Right lobe of liver (tissue), 4 donors: ENCODE measurements at regions not wholly inside any gene's neighbourhood (a gene's known extent, or its start where the extent isn't known, plus 50 kb on each side); places are given as distances from the start of the nearest gene placed in this dataset.

Experiments
- POLR2A ChIP-seq: fragments of 450-650 bp; IDR thresholded peaks from one replicate; pipeline ENCODE4 v1.6.1; 2017; ENCODE audit warnings: antibody characterized with exemption, mild to moderate bottlenecking
- TF ChIP-seq, protein P1 (sequence below), 4 donors: fragments of 200-600 bp in 3 of 4; fragments of 450-650 bp in 1 of 4; IDR thresholded peaks; one replicate each; pipeline versions ENCODE4 v1.5.1 to v1.8.0; 2016 to 2022; ENCODE audit warnings: antibody characterized with exemption in 4 of 4, mild to moderate bottlenecking in 2 of 4
- donor health status: DM: no; HTN: no; CAD: no.
- donor health status: DM: no; HTN: no; CAD: no.
- donor health status: DM: no; HTN: yes; CAD: no.

DNA sequence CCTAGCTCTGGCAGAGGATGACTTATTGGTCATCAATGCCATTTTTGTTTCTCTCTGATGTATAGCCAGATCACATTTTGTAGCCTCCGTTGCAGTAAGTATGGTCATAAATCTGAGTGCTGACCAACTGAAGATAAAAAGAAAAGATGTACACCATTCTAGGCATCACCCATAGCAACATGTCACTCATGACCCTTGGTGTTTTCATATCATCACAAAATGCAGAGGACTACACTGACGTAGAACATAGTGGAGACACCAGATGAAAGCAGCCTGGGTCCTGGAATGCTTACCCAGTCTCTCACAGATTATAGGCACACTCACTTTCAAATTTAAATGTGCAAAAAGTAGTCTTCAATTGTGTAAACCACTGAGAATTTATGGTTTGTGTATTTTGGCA lies 172.8 kb downstream of the PDHA2 start:
- TF ChIP-seq, protein P1, sequence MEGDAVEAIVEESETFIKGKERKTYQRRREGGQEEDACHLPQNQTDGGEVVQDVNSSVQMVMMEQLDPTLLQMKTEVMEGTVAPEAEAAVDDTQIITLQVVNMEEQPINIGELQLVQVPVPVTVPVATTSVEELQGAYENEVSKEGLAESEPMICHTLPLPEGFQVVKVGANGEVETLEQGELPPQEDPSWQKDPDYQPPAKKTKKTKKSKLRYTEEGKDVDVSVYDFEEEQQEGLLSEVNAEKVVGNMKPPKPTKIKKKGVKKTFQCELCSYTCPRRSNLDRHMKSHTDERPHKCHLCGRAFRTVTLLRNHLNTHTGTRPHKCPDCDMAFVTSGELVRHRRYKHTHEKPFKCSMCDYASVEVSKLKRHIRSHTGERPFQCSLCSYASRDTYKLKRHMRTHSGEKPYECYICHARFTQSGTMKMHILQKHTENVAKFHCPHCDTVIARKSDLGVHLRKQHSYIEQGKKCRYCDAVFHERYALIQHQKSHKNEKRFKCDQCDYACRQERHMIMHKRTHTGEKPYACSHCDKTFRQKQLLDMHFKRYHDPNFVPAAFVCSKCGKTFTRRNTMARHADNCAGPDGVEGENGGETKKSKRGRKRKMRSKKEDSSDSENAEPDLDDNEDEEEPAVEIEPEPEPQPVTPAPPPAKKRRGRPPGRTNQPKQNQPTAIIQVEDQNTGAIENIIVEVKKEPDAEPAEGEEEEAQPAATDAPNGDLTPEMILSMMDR (IDR thresholded peaks at IDR 0.05) = no peak
- TF ChIP-seq POLR2A = no peak
